Osteocyte (in vitro differentiated cells): ENCODE measurements at regions not wholly inside any gene's neighbourhood (a gene's known extent, or its start where the extent isn't known, plus 50 kb on each side); places are given as distances from the start of the nearest gene placed in this dataset.

Experiments
- DNase-seq: peaks from one replicate; pipeline ENCODE4 v3.0.0; 2021; ENCODE audit warnings: mixed read lengths; ENCODE audit not compliant: unreplicated experiment; ENCODE audit errors: extremely low spot score
- H3K27ac Mint-ChIP-seq: one replicate; pipeline ENCODE4 v1.8.0; 2021; ENCODE audit warnings: mild to moderate bottlenecking, mixed read lengths; ENCODE audit not compliant: unreplicated experiment
- H3K27me3 Mint-ChIP-seq: one replicate; pipeline ENCODE4 v1.8.0; 2021; ENCODE audit warnings: mixed read lengths; ENCODE audit not compliant: unreplicated experiment
- H3K36me3 Mint-ChIP-seq: one replicate; pipeline ENCODE4 v1.8.0; 2021; ENCODE audit warnings: mixed read lengths; ENCODE audit not compliant: unreplicated experiment
- H3K4me1 Mint-ChIP-seq: one replicate; pipeline ENCODE4 v1.8.0; 2021; ENCODE audit warnings: mixed read lengths; ENCODE audit not compliant: unreplicated experiment
- H3K4me3 Mint-ChIP-seq: one replicate; pipeline ENCODE4 v1.8.0; 2021; ENCODE audit warnings: mild to moderate bottlenecking, moderate library complexity, mixed read lengths; ENCODE audit not compliant: unreplicated experiment
- H3K9me3 Mint-ChIP-seq: one replicate; pipeline ENCODE4 v1.8.0; 2021; ENCODE audit warnings: mixed read lengths; ENCODE audit not compliant: unreplicated experiment
- TF ChIP-seq, protein P1 (sequence below): fragments of 200-600 bp; sonication (generic); IDR thresholded peaks from 2 replicates; pipeline ENCODE4 v1.5.0; 2021; ENCODE audit warnings: antibody characterized with exemption, mild to moderate bottlenecking, moderate library complexity

DNA sequence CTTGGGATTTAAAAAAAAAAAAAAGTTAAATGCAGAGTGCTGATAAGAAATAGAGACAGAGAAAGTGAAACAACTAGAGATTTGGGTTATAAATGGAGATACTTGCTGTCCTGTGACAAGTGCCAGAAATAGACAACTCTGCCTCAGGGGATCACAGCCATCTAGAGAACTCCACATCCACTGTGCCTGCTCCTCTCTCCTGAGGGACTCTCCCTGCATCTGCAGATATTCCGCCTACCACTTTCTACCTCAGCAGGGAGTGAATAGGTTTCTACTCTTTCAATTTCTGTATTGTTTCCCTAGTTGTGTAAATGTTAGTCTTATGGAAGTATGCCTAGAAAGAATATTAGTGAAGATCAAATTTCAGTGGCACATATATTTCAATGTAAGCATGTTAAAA is 307.2 kb downstream of the HTR1A start:
- DNase-seq, result no peak
- no peaks in the 10 kb centered on the region for H3K27me3 Mint-ChIP-seq
- TF ChIP-seq, protein P1, sequence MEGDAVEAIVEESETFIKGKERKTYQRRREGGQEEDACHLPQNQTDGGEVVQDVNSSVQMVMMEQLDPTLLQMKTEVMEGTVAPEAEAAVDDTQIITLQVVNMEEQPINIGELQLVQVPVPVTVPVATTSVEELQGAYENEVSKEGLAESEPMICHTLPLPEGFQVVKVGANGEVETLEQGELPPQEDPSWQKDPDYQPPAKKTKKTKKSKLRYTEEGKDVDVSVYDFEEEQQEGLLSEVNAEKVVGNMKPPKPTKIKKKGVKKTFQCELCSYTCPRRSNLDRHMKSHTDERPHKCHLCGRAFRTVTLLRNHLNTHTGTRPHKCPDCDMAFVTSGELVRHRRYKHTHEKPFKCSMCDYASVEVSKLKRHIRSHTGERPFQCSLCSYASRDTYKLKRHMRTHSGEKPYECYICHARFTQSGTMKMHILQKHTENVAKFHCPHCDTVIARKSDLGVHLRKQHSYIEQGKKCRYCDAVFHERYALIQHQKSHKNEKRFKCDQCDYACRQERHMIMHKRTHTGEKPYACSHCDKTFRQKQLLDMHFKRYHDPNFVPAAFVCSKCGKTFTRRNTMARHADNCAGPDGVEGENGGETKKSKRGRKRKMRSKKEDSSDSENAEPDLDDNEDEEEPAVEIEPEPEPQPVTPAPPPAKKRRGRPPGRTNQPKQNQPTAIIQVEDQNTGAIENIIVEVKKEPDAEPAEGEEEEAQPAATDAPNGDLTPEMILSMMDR, result no peak
- no peaks in the 10 kb centered on the region for H3K36me3 Mint-ChIP-seq
- no peaks in the 10 kb centered on the region for H3K4me1 Mint-ChIP-seq
- no peak overlapping the region for H3K27ac Mint-ChIP-seq
- no peaks in the 10 kb centered on the region for H3K9me3 Mint-ChIP-seq
- H3K4me3 Mint-ChIP-seq, result no peak overlapping the region

DNA sequence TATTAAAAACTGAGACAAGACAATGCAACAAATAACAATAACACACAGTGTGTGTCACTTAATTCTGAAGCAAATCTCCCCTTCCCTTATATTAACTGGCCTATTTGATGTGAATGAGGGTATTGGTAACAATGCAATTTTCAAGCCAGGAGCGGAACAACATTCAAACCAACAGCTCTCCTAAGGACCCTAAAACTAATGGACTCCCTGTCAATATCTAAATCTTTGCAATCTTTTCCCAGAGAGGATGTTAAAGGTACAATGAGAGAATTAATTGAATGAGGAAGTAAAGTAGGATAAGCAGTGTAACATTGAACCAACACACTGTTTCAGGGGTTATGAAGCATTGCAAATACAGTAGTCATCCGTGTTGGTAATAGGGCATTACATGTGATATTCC is 311.7 kb downstream of the HTR1A start:
- Mint-ChIP-seq H3K36me3 (no peaks in the 10 kb centered on the region), H3K4me1 (no peaks in the 10 kb centered on the region), H3K27me3 (no peaks in the 10 kb centered on the region), H3K27ac (no peak overlapping the region), H3K4me3 (no peak overlapping the region), H3K9me3 (no peaks in the 10 kb centered on the region)
- TF ChIP-seq, protein P1, result no peak
- no peak for DNase-seq

DNA sequence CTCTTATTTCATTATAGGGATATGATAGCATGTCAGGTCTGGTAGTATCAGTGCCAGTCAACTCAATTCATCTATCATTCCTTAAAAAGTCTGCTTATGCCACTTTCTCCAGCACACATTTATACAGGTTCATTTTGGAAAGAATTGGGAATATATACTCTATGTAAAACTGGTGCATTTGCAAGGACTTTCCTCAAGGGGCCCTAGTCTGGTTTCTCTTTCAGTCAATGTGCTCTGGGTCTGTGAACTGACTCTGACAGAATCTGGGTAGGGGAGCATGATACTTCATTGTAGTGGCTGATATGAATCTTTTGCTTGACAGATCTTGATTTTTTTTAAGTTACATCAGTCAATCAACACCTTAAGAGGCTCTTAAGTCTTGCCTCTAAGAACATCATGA is 313.9 kb downstream of the HTR1A start:
- Mint-ChIP-seq H3K4me1 (no peaks in the 10 kb centered on the region), H3K36me3 (no peaks in the 10 kb centered on the region), H3K27ac (no peak overlapping the region), H3K4me3 (no peak overlapping the region), H3K9me3 (no peaks in the 10 kb centered on the region), H3K27me3 (no peaks in the 10 kb centered on the region)
- TF ChIP-seq, protein P1, result no peak
- DNase-seq, result no peak

DNA sequence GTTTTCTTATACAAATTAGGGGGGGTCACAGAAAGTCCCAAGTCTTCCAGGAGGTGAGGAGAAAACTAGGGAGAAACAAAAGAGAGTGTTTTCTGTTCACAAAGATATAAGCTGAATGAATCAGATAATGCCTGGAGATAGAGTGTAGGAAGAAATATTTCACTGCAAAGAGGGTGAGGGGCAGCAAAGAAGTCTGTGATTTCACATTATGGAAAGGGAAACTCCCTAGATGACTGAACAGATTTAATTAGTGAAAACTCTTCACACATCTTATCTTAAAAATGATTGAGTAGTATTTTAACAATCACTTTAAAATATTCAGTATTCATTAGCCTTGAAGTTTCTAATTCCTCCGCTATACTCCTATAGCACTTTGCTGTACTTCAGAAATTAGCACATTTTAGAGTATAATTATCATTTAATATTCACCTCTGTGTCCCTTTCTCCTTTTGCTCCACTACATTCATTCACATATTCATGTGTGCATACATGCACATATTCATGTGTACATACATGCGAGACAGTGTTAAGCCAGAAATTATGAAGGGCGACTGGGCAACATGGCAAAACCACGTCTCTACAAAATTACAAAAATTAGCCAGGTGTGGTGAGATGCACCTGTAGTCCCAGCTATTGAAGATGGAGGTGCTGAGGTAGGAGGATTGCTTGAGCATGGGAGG is 332.2 kb downstream of the HTR1A start:
- Mint-ChIP-seq H3K36me3 (no peaks in the 10 kb centered on the region), H3K4me3 (no peak overlapping the region), H3K27ac (no peak overlapping the region), H3K9me3 (peaks cover 45% of the 10 kb centered on the region), H3K4me1 (no peaks in the 10 kb centered on the region), H3K27me3 (no peaks in the 10 kb centered on the region)
- TF ChIP-seq, protein P1, result no peak
- DNase-seq, result no peak

DNA sequence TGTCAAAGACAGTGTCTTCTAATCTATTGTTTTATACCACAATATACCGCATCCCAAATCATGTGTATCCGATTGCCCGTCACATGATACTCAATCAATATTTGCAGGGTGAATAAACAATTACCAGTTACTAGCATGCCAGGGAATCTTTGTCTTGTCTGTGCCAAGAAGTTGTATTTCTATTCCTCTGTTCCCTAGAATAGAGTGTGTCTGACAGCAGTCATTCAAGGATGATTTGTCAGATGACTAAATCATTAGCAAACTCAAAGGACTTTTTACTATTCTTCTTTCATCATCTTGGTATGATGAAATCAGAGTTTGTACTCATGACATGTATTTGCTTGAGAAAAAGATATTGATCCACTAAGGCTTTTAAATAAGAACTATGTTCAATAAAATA is 348.8 kb downstream of the HTR1A start:
- Mint-ChIP-seq H3K27me3 (no peaks in the 10 kb centered on the region), H3K4me1 (no peaks in the 10 kb centered on the region), H3K27ac (no peak overlapping the region), H3K9me3 (peaks cover 5% of the 10 kb centered on the region), H3K4me3 (no peak overlapping the region), H3K36me3 (no peaks in the 10 kb centered on the region)
- no peak for DNase-seq
- TF ChIP-seq, protein P1, result no peak
